Brain microvascular endothelial cell (primary cell): ENCODE measurements at regions not wholly inside any gene's neighbourhood (a gene's known extent, or its start where the extent isn't known, plus 50 kb on each side); places are given as distances from the start of the nearest gene placed in this dataset.
"Not testable (repeated sequence)": the region's sequence is repeated elsewhere in the genome, so short reads cannot be mapped to it uniquely, and the experiment has no call there.

Experiments used
- DNase-seq: peaks from one replicate; pipeline ENCODE4 v3.0.0-alpha.2; 2020
- H3K27ac ChIP-seq: fragments of 250-450 bp; sonication (Bioruptor Pico); 2 replicates; pipeline ENCODE4 v1.5.1; 2020; ENCODE audit warnings: mild to moderate bottlenecking, moderate library complexity
- H3K27me3 ChIP-seq: fragments of 250-450 bp; sonication (Bioruptor Pico); replicated peaks from 2 replicates; pipeline ENCODE4 v1.5.1; 2020; ENCODE audit warnings: mild to moderate bottlenecking
- H3K36me3 ChIP-seq: fragments of 250-450 bp; sonication (Bioruptor Pico); replicated peaks from 2 replicates; pipeline ENCODE4 v1.5.1; 2020; ENCODE audit warnings: mild to moderate bottlenecking
- H3K4me3 ChIP-seq: 2 replicates; pipeline ENCODE4 v1.5.1; 2011; ENCODE audit warnings: low read depth, mild to moderate bottlenecking, control low read depth, low read length, moderate library complexity
- in situ Hi-C: cut with HindIII; loops from 2 replicates; pipeline ENCODE4 v1.10.0; 2017; ENCODE audit warnings: low sequenced_read_pairs, low pct_ligation_motif_present
- TF ChIP-seq, protein P1 (sequence below): IDR thresholded peaks from 2 replicates; pipeline ENCODE4 v1.5.1; 2011; ENCODE audit warnings: low read depth, mild to moderate bottlenecking, moderate library complexity, low read length, control low read depth, inconsistent platforms; ENCODE audit errors: missing control alignments

DNA sequence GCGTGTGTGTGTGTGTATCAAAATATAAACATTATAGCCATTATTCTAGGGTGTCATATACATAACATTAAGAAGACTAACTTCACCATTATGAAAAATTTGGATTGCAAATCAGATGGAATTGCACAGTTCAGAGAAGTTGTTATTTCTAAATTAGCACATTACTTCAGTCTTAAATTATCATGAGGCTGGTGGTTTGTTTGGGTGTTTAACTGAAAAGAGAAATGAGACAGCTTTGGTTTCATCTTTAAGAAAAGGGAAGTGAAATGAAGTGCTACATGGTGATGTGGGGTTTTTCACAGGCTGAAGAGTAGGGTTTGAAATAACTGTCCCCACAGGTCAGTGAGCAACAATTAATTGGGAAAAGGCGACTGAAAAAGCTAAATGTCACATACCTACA is 161.2 kb upstream of the XIRP2 start:
- Histone ChIP-seq H3K27ac (no peak overlapping the region), H3K27me3 (no peaks in the 10 kb centered on the region), H3K4me3 (no peak overlapping the region), H3K36me3 (no peaks in the 10 kb centered on the region)
- DNase-seq = no peak
- TF ChIP-seq, protein P1, sequence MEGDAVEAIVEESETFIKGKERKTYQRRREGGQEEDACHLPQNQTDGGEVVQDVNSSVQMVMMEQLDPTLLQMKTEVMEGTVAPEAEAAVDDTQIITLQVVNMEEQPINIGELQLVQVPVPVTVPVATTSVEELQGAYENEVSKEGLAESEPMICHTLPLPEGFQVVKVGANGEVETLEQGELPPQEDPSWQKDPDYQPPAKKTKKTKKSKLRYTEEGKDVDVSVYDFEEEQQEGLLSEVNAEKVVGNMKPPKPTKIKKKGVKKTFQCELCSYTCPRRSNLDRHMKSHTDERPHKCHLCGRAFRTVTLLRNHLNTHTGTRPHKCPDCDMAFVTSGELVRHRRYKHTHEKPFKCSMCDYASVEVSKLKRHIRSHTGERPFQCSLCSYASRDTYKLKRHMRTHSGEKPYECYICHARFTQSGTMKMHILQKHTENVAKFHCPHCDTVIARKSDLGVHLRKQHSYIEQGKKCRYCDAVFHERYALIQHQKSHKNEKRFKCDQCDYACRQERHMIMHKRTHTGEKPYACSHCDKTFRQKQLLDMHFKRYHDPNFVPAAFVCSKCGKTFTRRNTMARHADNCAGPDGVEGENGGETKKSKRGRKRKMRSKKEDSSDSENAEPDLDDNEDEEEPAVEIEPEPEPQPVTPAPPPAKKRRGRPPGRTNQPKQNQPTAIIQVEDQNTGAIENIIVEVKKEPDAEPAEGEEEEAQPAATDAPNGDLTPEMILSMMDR = no peak
- in situ Hi-C loops = no loop called here

DNA sequence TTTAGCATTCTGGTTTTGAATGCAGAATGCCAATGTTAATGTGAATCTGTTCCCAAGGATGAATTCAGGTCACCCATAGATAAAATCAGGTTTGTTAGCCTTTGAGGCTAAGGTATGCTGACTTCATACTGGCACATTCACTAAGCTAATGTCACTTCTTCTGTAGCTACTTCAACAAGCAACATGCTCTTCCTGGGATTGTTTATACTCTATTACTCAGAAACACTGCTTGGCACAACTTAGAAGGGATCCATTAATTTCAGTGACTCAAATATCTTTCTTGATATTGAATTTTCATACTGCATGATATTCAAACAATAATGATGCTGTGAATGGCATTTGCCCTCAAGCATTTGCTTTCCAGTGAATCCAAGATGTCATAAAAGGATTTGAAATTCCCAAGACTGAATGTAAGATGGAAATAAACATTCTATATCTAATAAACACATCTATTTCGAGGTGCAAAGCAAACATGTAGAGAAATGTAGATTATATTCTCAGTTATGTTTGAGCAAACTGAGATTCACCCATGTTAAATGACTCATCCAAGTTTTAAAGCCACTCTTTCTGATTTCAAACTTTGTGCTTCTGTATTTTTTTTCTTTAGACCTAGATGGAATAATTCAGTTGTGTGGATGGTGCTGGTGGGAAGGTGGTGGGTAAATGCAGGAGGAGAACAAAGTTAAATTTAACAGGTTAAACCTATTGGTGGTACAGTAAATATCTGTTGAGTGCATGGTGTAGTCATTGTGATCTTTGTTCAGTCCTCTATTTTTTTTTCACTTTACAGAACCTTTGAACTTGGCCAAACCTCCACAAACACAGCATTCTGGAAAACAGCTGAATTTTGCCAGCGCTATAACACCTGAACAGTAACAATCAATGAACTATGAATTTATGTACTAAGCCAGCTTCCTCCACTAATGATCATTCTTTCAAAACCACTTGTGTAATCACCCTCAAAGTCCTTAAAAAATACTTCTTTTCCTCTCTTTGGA is 162.1 kb upstream of the XIRP2 start:
- no peaks in the 10 kb centered on the region for H3K36me3 ChIP-seq
- no peak overlapping the region for H3K4me3 ChIP-seq
- TF ChIP-seq, protein P1 = no peak
- in situ Hi-C loops = no loop called here
- no peak for DNase-seq
- no peaks in the 10 kb centered on the region for H3K27me3 ChIP-seq
- no peak overlapping the region for H3K27ac ChIP-seq

DNA sequence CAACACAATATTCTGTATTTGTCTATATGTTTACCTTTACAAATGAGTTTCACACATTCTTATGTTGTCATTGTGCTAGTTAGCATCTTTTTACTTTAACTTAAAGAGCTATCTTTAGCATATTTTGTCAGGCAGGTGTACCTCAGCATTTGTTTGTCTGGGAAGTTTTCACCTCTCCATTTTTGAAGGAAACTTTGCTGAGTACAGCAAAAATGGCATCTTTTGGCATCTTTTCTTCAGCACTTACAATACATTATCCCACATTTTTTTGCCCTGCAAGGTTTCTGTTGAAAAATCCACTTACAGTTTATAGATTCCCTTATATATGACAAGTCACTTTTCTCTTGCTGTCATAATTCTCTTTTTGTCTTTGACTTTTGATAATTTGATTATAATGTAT is 171.3 kb upstream of the XIRP2 start:
- Histone ChIP-seq H3K27ac (no peak overlapping the region), H3K4me3 (no peak overlapping the region), H3K36me3 (no peaks in the 10 kb centered on the region), H3K27me3 (no peaks in the 10 kb centered on the region)
- in situ Hi-C loops = no loop called here
- TF ChIP-seq, protein P1 = no peak
- no peak for DNase-seq

DNA sequence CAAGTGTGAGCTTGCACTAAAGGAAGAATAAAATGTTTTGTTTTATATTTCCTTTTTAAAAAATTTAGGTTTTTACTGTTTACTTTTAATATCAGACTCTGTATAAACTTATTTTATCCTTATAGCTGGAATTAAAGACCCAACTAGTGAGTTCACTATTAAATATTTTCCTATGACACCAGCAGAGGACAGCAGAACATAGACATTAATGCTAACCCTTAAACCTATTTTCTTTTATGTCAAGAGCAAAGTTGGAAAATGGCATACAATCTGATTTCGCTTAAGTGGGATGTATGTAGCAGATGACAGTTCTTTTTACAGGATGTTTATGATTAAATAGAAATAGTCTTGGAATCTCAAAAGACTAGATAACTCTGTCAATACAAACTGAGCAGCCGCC is 188.2 kb upstream of the XIRP2 start:
- no peak for DNase-seq
- TF ChIP-seq, protein P1 = no peak
- Histone ChIP-seq H3K4me3 (no peak overlapping the region), H3K27me3 (no peaks in the 10 kb centered on the region), H3K27ac (no peak overlapping the region), H3K36me3 (no peaks in the 10 kb centered on the region)
- in situ Hi-C loops = no loop called here

DNA sequence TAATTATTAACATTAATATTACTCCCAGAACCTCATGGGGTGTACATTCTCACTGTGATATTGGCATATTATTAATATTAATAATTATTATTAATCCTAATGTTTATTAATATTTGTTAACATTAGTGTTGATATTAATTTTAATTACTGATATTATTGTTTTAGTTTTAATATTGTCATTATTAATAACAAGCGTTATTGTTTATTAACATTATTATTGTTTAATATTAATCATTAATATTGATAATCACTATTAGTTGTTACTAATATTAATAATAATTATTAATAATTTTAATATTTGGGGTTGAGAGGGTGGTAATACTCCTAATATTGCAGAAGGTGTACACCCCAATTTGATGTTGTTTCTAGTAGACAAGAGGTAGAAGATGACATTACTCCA is 193.1 kb upstream of the XIRP2 start:
- Histone ChIP-seq H3K36me3 (no peaks in the 10 kb centered on the region), H3K27ac (no peak overlapping the region), H3K4me3 (no peak overlapping the region), H3K27me3 (no peaks in the 10 kb centered on the region)
- no peak for DNase-seq
- in situ Hi-C loops = no loop called here
- TF ChIP-seq, protein P1 = no peak

DNA sequence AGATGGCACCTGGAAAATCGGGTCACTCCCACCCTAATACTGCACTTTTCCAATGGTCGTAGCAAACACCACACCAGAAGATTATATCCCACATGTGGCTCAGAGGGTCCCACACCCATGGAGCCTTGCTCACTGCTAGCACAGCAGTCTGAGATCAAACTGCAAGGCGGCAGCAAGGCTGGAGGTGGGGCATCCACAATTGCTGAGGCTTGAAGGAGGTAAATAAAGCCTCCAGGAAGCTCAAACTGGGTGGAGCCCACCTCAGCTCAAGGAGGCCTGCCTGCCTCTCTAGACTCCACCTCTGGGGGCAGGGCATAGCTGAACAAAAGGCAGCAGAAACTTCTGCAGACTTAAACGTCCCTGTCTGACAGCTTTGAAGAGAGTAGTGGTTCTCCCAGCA is 192.0 kb upstream of the SCN7A start:
- H3K4me3 ChIP-seq, H3K27ac ChIP-seq, H3K36me3 ChIP-seq, H3K27me3 ChIP-seq, DNase-seq, in situ Hi-C loops: not testable (repeated sequence)
